Endothelial cell of umbilical vein (primary cell): ENCODE measurements at regions not wholly inside any gene's neighbourhood (a gene's known extent, or its start where the extent isn't known, plus 50 kb on each side); places are given as distances from the start of the nearest gene placed in this dataset.

ENCODE experiments used
- BruUV-seq: library from RNA; stranded (reverse); fragments of 400-500 nt; replicated peaks from 2 replicates; lab custom pipeline; 2021; lab: Mats Ljungman, UMichigan
- CTCF ChIA-PET: fragments of 300-600, 350-600 bp; sonication (Branson Sonifier 250); formaldehyde crosslinking; loops from one replicate; lab custom pipeline; 2021; ENCODE audit warnings: antibody characterized with exemption, inconsistent platforms; lab: Charles Lee
- POLR2A ChIA-PET: fragments of 300-600, 350-600 bp; sonication (Branson Sonifier 250); formaldehyde crosslinking; loops from one replicate; lab custom pipeline; 2021; ENCODE audit warnings: antibody characterized with exemption, inconsistent platforms; lab: Charles Lee
- DNase-seq: peaks from one replicate; pipeline ENCODE4 v3.0.0-alpha.2; 2011; ENCODE audit warnings: low read depth, low spot score
- FAIRE-seq: peaks from 2 replicates; lab custom pipeline; 2011; peaks lifted over from hg19 to GRCh38; lab: Jason Lieb, UNC
- H2AFZ ChIP-seq: 2 replicates; pipeline ENCODE4 v1.6.0; 2012; ENCODE audit warnings: low read depth, low read length, control low read depth, inconsistent platforms
- H3K27ac ChIP-seq: 2 replicates; pipeline ENCODE4 v1.5.1; 2011; ENCODE audit warnings: low read depth, mild to moderate bottlenecking, control low read depth, low read length, moderate library complexity; ENCODE audit not compliant: insufficient read depth
- H3K27me3 ChIP-seq, 2 experiments: 2 replicates each; pipeline versions ENCODE4 v1.6.0 to v1.6.1; 2011; ENCODE audit warnings: low read length in 2 of 2, mixed read lengths in 1 of 2; ENCODE audit not compliant: control insufficient read depth in 2 of 2, insufficient read depth in 2 of 2
- H3K36me3 ChIP-seq, 2 experiments: 2 replicates in 1 of 2; 3 replicates in 1 of 2; pipeline ENCODE4 v1.5.1; 2011; ENCODE audit warnings: low read length in 2 of 2, mild to moderate bottlenecking in 1 of 2, moderate library complexity in 1 of 2; ENCODE audit not compliant: control insufficient read depth in 2 of 2, insufficient read depth in 2 of 2; ENCODE audit errors: extremely low read depth in 1 of 2
- H3K4me1 ChIP-seq: 3 replicates; pipeline ENCODE4 v1.5.1; 2011; ENCODE audit warnings: mild to moderate bottlenecking, low read length; ENCODE audit not compliant: control insufficient read depth, insufficient read depth; ENCODE audit errors: extremely low read depth
- H3K4me2 ChIP-seq: 2 replicates; pipeline ENCODE4 v1.6.1; 2011; ENCODE audit warnings: low read length, control low read depth, mixed read lengths; ENCODE audit not compliant: insufficient read depth
- H3K4me3 ChIP-seq, 3 experiments: fragments of 200-600 bp in 1 of 3; sonication (generic), shearing (Covaris generic) in 1 of 3; replicated peaks in 1 of 3; 2 replicates each; pipeline ENCODE4 v1.5.1; 2011 to 2016; ENCODE audit warnings: control low read depth in 3 of 3, low read length in 3 of 3, mild to moderate bottlenecking in 2 of 3, inconsistent platforms in 1 of 3, low read depth in 1 of 3, moderate library complexity in 1 of 3; ENCODE audit not compliant: insufficient read depth in 1 of 3
- H3K79me2 ChIP-seq: 2 replicates; pipeline ENCODE4 v1.6.0; 2012; ENCODE audit warnings: low read length, inconsistent platforms; ENCODE audit not compliant: control insufficient read depth, insufficient read depth
- H3K9ac ChIP-seq: replicated peaks from 2 replicates; pipeline ENCODE3; 2011; ENCODE audit warnings: low read length, control low read depth; ENCODE audit not compliant: insufficient read depth; ENCODE audit errors: extremely low read depth
- H3K9me1 ChIP-seq: replicated peaks from 3 replicates; pipeline ENCODE4 v1.6.0; 2011; ENCODE audit warnings: mild to moderate bottlenecking, low read length; ENCODE audit not compliant: control insufficient read depth, insufficient read depth; ENCODE audit errors: extremely low read depth
- H3K9me3 ChIP-seq: replicated peaks from 2 replicates; pipeline ENCODE4 v1.5.1; 2012; ENCODE audit warnings: low read length, inconsistent platforms; ENCODE audit not compliant: control insufficient read depth, insufficient read depth
- H4K20me1 ChIP-seq: replicated peaks from 2 replicates; pipeline ENCODE3; 2011; ENCODE audit warnings: mild to moderate bottlenecking, low read length; ENCODE audit not compliant: control insufficient read depth, insufficient read depth; ENCODE audit errors: extremely low read depth
- EZH2 ChIP-seq: IDR thresholded peaks from 2 replicates; pipeline ENCODE4 v1.6.1; 2012; ENCODE audit warnings: borderline replicate concordance, low read depth, mild to moderate bottlenecking, moderate library complexity, low read length, inconsistent platforms; ENCODE audit not compliant: severe bottlenecking
- FOS ChIP-seq: IDR thresholded peaks from 2 replicates; pipeline ENCODE4 v1.6.1; 2011; ENCODE audit warnings: mild to moderate bottlenecking, low read length, moderate library complexity, borderline replicate concordance; ENCODE audit not compliant: insufficient read depth
- GATA2 ChIP-seq: IDR thresholded peaks from 2 replicates; pipeline ENCODE4 v1.7.0; 2011; ENCODE audit warnings: low read depth, mild to moderate bottlenecking, moderate library complexity, mixed read lengths, low read length; ENCODE audit not compliant: insufficient read length, insufficient read depth
- JUN ChIP-seq: IDR thresholded peaks from 2 replicates; pipeline ENCODE4 v1.6.1; 2011; ENCODE audit warnings: borderline replicate concordance, low read depth; ENCODE audit not compliant: insufficient read length, insufficient read depth
- MYC ChIP-seq: IDR thresholded peaks from one replicate; pipeline ENCODE4 v1.6.1; 2011; ENCODE audit warnings: mild to moderate bottlenecking, low read depth, low read length
- POLR2A ChIP-seq: IDR thresholded peaks from 2 replicates; pipeline ENCODE4 v1.6.1; 2012; ENCODE audit warnings: low read depth, mild to moderate bottlenecking, control low read depth, low read length
- POLR2AphosphoS5 ChIP-seq: IDR thresholded peaks from 2 replicates; pipeline ENCODE4 v1.6.1; 2012; ENCODE audit warnings: low read depth, mild to moderate bottlenecking, control low read depth, low read length, moderate library complexity; ENCODE audit not compliant: insufficient read depth
- dilution Hi-C: fragments of 300-500 bp; cut with MboI; formaldehyde crosslinking; loops from one replicate; pipeline ENCODE4 v1.15.0; 2019; ENCODE audit warnings: low sequenced_read_pairs; ENCODE audit not compliant: extremely low pct_ligation_motif_present
- intact Hi-C: fragments of 100-400 bp; cut with micrococcal nuclease; formaldehyde crosslinking; loops from one replicate; pipeline ENCODE4 v1.10.0; 2022
- TF ChIP-seq, protein P1 (sequence below), 2 donors: IDR thresholded peaks; 1 replicate in 1 of 2; 2 replicates in 1 of 2; pipeline ENCODE4 v1.5.1; 2011; ENCODE audit warnings: low read length in 2 of 2, mild to moderate bottlenecking in 2 of 2, moderate library complexity in 2 of 2, control low read depth in 1 of 2, inconsistent platforms in 1 of 2, low read depth in 1 of 2; ENCODE audit not compliant: insufficient read depth in 1 of 2; ENCODE audit errors: extremely low read depth in 1 of 2
- TF ChIP-seq, protein P2 (sequence below): IDR thresholded peaks from 2 replicates; pipeline ENCODE4 v1.6.1; 2011; ENCODE audit not compliant: insufficient read depth, insufficient read length

DNA sequence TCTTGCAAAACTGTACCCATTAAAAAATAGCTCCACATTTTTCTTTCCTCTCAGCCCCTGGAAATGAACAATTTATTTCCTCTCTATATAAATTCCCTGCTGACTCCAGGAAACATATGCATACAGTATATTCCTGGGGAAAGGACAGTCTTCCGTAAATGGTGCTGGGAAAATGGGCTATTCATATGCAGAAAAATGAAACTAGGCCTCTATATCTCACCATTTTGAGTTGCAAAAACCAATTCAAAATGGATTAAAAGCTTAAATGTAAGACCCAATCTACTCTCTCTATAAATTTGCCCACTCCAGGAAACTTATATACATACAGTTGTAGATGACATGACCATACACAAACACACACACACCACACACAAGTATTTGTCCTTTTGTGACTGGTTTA, 85.9 kb upstream of the GPR149 start:
- no TSS peak for BruUV-seq

More for the DNA sequence above, 85.9 kb upstream of the GPR149 start:
- dilution Hi-C loops, result no loop called here
- intact Hi-C loops, result no loop called here
- no peak overlapping the region for H3K9ac ChIP-seq
- POLR2A ChIA-PET, result no interaction called here
- H3K4me2 ChIP-seq, result no peak overlapping the region
- FAIRE-seq (no peak), DNase-seq (no peak)
- H3K9me1 ChIP-seq, result no peaks in the 10 kb centered on the region
- no peaks in the 10 kb centered on the region for H3K36me3 ChIP-seq
- CTCF ChIA-PET, result no interaction called here
- no peak overlapping the region for H2AFZ ChIP-seq
- TF ChIP-seq, protein P1, sequence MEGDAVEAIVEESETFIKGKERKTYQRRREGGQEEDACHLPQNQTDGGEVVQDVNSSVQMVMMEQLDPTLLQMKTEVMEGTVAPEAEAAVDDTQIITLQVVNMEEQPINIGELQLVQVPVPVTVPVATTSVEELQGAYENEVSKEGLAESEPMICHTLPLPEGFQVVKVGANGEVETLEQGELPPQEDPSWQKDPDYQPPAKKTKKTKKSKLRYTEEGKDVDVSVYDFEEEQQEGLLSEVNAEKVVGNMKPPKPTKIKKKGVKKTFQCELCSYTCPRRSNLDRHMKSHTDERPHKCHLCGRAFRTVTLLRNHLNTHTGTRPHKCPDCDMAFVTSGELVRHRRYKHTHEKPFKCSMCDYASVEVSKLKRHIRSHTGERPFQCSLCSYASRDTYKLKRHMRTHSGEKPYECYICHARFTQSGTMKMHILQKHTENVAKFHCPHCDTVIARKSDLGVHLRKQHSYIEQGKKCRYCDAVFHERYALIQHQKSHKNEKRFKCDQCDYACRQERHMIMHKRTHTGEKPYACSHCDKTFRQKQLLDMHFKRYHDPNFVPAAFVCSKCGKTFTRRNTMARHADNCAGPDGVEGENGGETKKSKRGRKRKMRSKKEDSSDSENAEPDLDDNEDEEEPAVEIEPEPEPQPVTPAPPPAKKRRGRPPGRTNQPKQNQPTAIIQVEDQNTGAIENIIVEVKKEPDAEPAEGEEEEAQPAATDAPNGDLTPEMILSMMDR (IDR thresholded peaks at IDR 0.05; ENCODE audit: extremely low read depth in 1 of 2, insufficient read depth in 1 of 2, low read depth in 1 of 2, low read length in 2 of 2), result no peak
- TF ChIP-seq POLR2AphosphoS5, result no peak
- no peak for TF ChIP-seq JUN
- no peak for TF ChIP-seq POLR2A
- TF ChIP-seq, protein P2, sequence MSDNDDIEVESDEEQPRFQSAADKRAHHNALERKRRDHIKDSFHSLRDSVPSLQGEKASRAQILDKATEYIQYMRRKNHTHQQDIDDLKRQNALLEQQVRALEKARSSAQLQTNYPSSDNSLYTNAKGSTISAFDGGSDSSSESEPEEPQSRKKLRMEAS, result no peak
- TF ChIP-seq MYC, result no peak
- TF ChIP-seq FOS, result no peak
- no peak for TF ChIP-seq EZH2
- no peak for TF ChIP-seq GATA2
- H3K79me2 ChIP-seq, result no peaks in the 10 kb centered on the region
- no peaks in the 10 kb centered on the region for H3K27me3 ChIP-seq
- no peaks in the 10 kb centered on the region for H4K20me1 ChIP-seq
- peaks cover 1% of the 10 kb centered on the region for H3K9me3 ChIP-seq
- no peaks in the 10 kb centered on the region for H3K4me1 ChIP-seq
- H3K4me3 ChIP-seq, result no peak overlapping the region
- no peak overlapping the region for H3K27ac ChIP-seq
